Muscle of arm (tissue), 1 donor: ENCODE measurements at regions not wholly inside any gene's neighbourhood (a gene's known extent, or its start where the extent isn't known, plus 50 kb on each side); places are given as distances from the start of the nearest gene placed in this dataset.

ENCODE experiments used
- DNase-seq: peaks from one replicate; pipeline ENCODE4 v3.0.0-alpha.2; 2013

DNA sequence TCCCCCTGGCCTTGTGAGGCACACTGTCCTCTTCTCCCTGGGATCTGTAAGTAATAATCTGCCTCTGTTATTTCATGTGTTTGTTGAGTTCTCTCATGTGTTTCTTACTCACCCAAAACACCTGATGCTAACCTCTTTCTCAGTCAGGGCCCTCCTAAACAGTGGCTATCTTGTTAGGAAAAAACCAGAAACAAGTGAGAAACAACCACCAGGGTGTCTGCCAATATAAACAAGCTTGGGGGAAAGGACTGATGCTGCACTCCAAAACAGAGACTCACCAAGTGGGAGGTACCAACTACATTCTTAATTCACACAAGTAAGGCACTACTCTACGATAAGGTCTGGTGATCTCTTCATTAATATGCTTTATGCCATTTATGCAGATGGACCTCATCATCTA lies 564.4 kb downstream of the SEMA5A start:
- DNase-seq, result no peak

DNA sequence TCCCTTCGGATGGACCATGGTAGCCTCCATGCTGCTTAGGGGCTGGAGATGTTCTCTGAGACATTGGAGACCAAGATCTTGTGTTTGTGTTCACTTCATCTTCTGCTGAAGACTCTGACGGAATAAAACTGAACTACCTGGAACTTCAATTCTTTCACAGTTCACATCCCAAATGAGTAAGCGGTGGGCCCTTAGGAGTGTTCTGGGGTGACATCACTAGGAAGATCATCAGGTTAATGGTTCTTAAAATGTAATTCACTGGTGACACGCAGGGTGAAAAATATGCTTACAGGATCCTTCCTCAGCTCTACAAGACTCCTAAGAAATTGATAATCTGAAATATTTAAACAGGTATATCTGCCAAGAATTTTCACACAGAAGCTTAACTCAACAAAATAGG lies 561.5 kb downstream of the SEMA5A start:
- DNase-seq, result no peak
